BE2C (cell line): ENCODE measurements at regions not wholly inside any gene's neighbourhood (a gene's known extent, or its start where the extent isn't known, plus 50 kb on each side); places are given as distances from the start of the nearest gene placed in this dataset.

ENCODE experiments used
- DNase-seq: peaks from one replicate; pipeline ENCODE4 v3.0.0-alpha.2; 2020
- H3K27me3 ChIP-seq: fragments of 250-450 bp; sonication (Bioruptor Pico); 2 replicates; pipeline ENCODE4 v1.5.1; 2020; ENCODE audit warnings: mild to moderate bottlenecking
- H3K36me3 ChIP-seq: fragments of 250-450 bp; sonication (Bioruptor Pico); 2 replicates; pipeline ENCODE4 v1.5.1; 2020; ENCODE audit warnings: mild to moderate bottlenecking
- H3K4me1 ChIP-seq: fragments of 250-450 bp; sonication (Bioruptor Pico); 2 replicates; pipeline ENCODE4 v1.5.1; 2020
- H3K4me3 ChIP-seq: 2 replicates; pipeline ENCODE4 v1.5.1; 2011; ENCODE audit warnings: low read depth, low read length
- H3K9me3 ChIP-seq: fragments of 250-450 bp; sonication (Bioruptor Pico); 2 replicates; pipeline ENCODE4 v1.5.1; 2020
- TF ChIP-seq, protein P1 (sequence below): IDR thresholded peaks from 2 replicates; pipeline ENCODE4 v1.5.1; 2012; ENCODE audit warnings: mild to moderate bottlenecking, low read depth, low read length

DNA sequence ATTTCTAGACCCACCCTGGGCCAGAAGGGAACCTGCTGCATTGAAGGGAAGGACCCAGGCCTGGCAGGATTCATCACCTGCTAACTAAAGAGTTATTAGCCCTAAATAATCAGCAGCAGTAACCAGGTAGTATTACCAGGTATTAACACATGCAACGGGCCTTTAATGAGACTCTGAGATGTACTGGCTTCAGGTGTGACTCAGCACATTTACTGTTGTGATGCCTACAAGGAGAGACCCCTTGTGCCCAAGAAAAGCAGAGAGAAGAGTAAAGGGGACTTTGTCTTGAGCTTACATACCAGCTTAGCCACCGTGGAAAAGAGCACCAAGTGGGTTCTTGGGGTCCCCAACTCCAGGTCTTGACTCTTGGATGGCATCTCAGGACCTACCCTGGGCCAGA lies 243.1 kb upstream of the SLC39A10 start:
- H3K4me1 ChIP-seq, result peaks cover 6% of the 10 kb centered on the region; the same call in 1 of the 2 replicates
- TF ChIP-seq, protein P1, sequence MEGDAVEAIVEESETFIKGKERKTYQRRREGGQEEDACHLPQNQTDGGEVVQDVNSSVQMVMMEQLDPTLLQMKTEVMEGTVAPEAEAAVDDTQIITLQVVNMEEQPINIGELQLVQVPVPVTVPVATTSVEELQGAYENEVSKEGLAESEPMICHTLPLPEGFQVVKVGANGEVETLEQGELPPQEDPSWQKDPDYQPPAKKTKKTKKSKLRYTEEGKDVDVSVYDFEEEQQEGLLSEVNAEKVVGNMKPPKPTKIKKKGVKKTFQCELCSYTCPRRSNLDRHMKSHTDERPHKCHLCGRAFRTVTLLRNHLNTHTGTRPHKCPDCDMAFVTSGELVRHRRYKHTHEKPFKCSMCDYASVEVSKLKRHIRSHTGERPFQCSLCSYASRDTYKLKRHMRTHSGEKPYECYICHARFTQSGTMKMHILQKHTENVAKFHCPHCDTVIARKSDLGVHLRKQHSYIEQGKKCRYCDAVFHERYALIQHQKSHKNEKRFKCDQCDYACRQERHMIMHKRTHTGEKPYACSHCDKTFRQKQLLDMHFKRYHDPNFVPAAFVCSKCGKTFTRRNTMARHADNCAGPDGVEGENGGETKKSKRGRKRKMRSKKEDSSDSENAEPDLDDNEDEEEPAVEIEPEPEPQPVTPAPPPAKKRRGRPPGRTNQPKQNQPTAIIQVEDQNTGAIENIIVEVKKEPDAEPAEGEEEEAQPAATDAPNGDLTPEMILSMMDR, result no peak
- no peak for DNase-seq
- H3K36me3 ChIP-seq, result no peaks in the 10 kb centered on the region
- no peaks in the 10 kb centered on the region; the same call in 1 of the 2 replicates for H3K9me3 ChIP-seq
- H3K4me3 ChIP-seq, result no peak overlapping the region
- H3K27me3 ChIP-seq, result no peaks in the 10 kb centered on the region

DNA sequence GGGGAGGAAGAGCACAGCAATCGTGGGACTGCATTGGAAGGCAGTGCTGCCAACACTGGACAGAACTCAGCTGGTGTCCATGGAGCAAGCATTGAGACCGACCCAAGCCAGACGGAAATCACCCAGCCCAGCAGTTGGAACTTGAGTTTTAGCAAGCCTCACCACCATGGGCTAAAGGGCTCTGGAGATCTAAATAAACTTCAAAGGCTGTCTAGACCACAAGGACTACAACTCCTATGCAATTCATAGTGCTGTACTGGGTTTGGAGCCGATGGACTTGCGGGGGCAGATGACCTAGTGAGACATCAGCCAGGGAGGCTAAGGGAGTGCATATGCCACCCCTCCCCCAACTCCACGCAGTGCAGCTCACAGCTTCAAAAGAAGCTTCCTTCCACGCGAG lies 243.6 kb upstream of the SLC39A10 start:
- Histone ChIP-seq H3K27me3 (no peaks in the 10 kb centered on the region), H3K4me3 (no peak overlapping the region), H3K9me3 (no peaks in the 10 kb centered on the region; the same call in 1 of the 2 replicates), H3K36me3 (no peaks in the 10 kb centered on the region), H3K4me1 (peaks cover 6% of the 10 kb centered on the region; the same call in 1 of the 2 replicates)
- TF ChIP-seq, protein P1, result no peak
- DNase-seq, result no peak

DNA sequence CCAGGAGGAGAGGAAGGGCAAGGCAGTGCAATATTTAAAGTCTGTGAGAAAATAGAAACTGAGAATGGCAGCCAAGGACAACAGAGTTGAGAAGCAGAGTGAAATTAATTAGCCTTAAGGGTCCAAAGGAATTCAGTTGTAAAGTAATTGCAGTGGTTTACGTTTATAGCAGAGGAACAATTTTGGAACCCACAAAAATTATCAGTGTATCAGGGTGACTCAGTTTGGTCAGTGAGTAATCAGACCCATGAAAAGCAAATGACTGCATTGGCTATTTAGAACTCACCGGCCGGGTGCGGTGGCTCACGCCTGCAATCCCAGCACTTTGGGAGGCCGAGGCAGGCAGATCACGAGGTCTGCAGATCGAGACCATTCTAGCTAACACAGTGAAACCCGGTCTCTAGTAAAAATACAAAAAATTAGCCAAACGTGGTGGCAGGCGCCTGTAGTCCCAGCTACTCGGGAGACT lies 245.8 kb upstream of the SLC39A10 start:
- Histone ChIP-seq H3K27me3 (no peaks in the 10 kb centered on the region), H3K9me3 (no peaks in the 10 kb centered on the region; the same call in 1 of the 2 replicates), H3K4me1 (peaks cover 11% of the 10 kb centered on the region; the same call in 1 of the 2 replicates), H3K36me3 (no peaks in the 10 kb centered on the region), H3K4me3 (no peak overlapping the region)
- TF ChIP-seq, protein P1, result no peak
- no peak for DNase-seq

DNA sequence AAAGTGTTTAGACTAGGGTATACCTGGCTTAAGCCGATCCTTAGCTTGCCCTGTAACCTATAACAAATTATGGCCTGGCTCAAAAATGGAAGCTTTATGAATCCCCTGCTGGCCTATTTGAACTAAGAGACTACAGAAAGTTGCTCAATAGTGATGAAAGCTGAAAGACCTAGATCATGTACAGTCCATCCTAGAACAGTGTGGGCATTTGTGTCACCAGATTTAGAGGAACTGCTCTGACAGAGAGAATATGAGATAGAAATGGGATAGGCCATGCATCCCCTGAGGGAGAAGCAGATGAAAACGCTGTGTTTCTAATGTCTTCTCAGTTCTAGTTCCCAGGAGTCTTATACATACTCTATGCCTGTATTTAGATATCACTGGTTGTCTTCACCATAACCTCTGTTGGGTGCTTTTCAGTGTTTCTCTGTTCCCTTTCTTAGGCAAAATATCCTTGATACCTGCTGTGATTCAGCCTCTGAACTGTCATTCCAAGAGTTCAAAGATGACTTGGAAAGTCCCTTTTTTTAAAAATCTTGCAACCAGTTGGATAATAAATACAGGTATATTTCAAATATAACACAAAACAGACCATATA lies 246.9 kb upstream of the SLC39A10 start:
- DNase-seq, result no peak
- TF ChIP-seq, protein P1, result no peak
- H3K9me3 ChIP-seq, result no peaks in the 10 kb centered on the region; the same call in 1 of the 2 replicates
- H3K4me3 ChIP-seq, result no peak overlapping the region
- H3K27me3 ChIP-seq, result no peaks in the 10 kb centered on the region
- H3K36me3 ChIP-seq, result no peaks in the 10 kb centered on the region
- peaks cover 11% of the 10 kb centered on the region; the same call in 1 of the 2 replicates for H3K4me1 ChIP-seq

DNA sequence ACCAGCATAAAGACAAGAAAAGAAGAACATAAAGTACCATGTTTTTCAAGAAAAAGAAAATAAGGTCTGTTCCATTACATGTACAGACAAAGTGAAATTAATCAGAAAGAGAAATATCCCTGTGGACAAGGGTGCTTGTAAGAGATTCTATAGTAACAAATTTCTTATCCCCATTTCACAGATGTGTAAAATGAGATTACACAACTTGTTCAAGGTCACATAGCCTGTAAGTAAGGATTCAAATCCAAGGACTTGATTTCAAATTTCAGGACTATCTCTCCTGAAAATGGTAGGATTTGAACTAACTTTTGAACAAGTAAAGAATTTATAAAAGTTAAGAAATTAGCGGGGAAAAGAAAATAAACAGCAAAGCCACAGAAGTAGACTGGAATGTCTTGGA lies 248.2 kb upstream of the SLC39A10 start:
- DNase-seq, result no peak
- Histone ChIP-seq H3K4me1 (peaks cover 6% of the 10 kb centered on the region; the same call in 1 of the 2 replicates), H3K36me3 (no peaks in the 10 kb centered on the region), H3K27me3 (no peaks in the 10 kb centered on the region), H3K4me3 (no peak overlapping the region), H3K9me3 (no peaks in the 10 kb centered on the region; the same call in 1 of the 2 replicates)
- TF ChIP-seq, protein P1, result no peak

DNA sequence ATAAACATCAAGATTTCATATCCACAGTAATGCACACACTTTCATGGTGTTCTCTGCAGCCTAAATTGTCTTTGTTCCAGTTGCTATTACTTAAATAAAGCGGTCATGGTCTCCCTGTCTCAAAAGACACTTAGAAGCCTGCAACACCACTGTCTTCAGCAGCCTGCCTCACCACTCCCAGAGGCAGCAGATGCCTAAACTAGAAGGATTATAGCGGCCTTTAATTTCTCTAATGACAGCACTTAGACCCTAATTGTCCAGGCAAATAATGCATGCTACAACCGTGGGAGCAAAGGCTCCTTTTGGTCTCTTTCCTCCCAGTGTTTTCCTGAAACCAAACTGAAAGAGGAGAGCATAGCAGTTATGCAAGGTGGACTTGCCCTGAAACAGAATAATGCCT lies 248.8 kb upstream of the SLC39A10 start:
- H3K36me3 ChIP-seq, result no peaks in the 10 kb centered on the region
- TF ChIP-seq, protein P1, result no peak

More for the DNA sequence above, 248.8 kb upstream of the SLC39A10 start:
- no peak for DNase-seq
- Histone ChIP-seq H3K27me3 (no peaks in the 10 kb centered on the region), H3K4me1 (peaks cover 6% of the 10 kb centered on the region; the same call in 1 of the 2 replicates), H3K9me3 (no peaks in the 10 kb centered on the region), H3K4me3 (no peak overlapping the region)
